K562 (cell line): ENCODE measurements at regions not wholly inside any gene's neighbourhood (a gene's known extent, or its start where the extent isn't known, plus 50 kb on each side); places are given as distances from the start of the nearest gene placed in this dataset.

ENCODE experiments used
- ARID2 ChIP-seq: fragments of 450-650 bp; IDR thresholded peaks from 2 replicates; pipeline ENCODE4 v1.6.1; 2017; ENCODE audit warnings: antibody characterized with exemption, mild to moderate bottlenecking
- GATAD2B ChIP-seq: fragments of 450-650 bp; IDR thresholded peaks from 2 replicates; pipeline ENCODE4 v1.6.1; 2017; ENCODE audit warnings: mild to moderate bottlenecking, borderline replicate concordance
- HEY1 ChIP-seq: fragments of 250-450 bp; sonication (Bioruptor Pico); IDR thresholded peaks from 2 replicates; pipeline ENCODE4 v1.5.0; 2020; ENCODE audit warnings: mild to moderate bottlenecking, moderate library complexity, borderline replicate concordance
- PML ChIP-seq: IDR thresholded peaks from 2 replicates; pipeline ENCODE4 v1.6.1; 2012; ENCODE audit warnings: low read length, inconsistent platforms
- STAG1 ChIP-seq: sonication (generic); formaldehyde crosslinking; IDR thresholded peaks from 2 replicates; pipeline ENCODE4 v1.5.0; 2020; ENCODE audit warnings: missing genetic modification reagents, borderline replicate concordance
- TBL1XR1 ChIP-seq, 2 experiments: IDR thresholded peaks; 2 replicates each; pipeline ENCODE4 v1.6.1; 2012; ENCODE audit warnings: improper control_type of control experiment in 2 of 2, low read length in 2 of 2, mild to moderate bottlenecking in 1 of 2
- ZKSCAN1 ChIP-seq: fragments of 150-350 bp; IDR thresholded peaks from 2 replicates; pipeline ENCODE4 v1.6.1; 2016; ENCODE audit warnings: low read depth, low read length
- ZNF24 ChIP-seq: fragments of 450-650 bp; IDR thresholded peaks from 2 replicates; pipeline ENCODE4 v1.6.1; 2016
- TF ChIP-seq, protein P1 (sequence below): IDR thresholded peaks from 3 replicates; pipeline ENCODE4 v1.6.1; 2011; ENCODE audit warnings: borderline replicate concordance, mild to moderate bottlenecking; ENCODE audit not compliant: insufficient read length, insufficient read depth
- TF ChIP-seq, protein P2 (sequence below): sonication (generic); formaldehyde crosslinking; IDR thresholded peaks from 2 replicates; pipeline ENCODE4 v1.8.1; 2023; ENCODE audit warnings: missing genetic modification reagents, mild to moderate bottlenecking, borderline replicate concordance

DNA sequence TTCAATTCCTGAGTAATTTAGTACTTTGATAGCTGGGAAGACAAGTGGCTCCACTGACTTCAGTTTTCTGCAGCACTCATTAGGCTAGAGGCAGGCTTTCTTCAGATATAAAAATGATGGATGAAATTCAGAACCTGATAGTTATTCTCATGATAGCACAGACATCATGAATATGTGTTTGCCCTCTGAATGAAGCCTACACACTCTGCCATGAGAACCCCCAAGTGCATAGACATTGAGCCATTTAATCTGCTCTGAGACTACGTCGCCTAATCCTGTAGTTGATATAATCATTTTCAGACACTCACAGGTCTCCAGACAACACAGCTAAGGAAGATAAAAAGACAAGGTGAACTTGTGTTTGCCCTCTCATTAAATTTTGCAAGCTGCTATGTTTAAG lies 566.1 kb downstream of the AMY1C start:
- TF ChIP-seq ZKSCAN1 = no peak
- TF ChIP-seq, protein P1, sequence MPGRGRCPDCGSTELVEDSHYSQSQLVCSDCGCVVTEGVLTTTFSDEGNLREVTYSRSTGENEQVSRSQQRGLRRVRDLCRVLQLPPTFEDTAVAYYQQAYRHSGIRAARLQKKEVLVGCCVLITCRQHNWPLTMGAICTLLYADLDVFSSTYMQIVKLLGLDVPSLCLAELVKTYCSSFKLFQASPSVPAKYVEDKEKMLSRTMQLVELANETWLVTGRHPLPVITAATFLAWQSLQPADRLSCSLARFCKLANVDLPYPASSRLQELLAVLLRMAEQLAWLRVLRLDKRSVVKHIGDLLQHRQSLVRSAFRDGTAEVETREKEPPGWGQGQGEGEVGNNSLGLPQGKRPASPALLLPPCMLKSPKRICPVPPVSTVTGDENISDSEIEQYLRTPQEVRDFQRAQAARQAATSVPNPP = no peak
- TF ChIP-seq PML = no peak
- no peak for TF ChIP-seq HEY1 (CRISPR knock-in tag)
- TF ChIP-seq, protein P2, sequence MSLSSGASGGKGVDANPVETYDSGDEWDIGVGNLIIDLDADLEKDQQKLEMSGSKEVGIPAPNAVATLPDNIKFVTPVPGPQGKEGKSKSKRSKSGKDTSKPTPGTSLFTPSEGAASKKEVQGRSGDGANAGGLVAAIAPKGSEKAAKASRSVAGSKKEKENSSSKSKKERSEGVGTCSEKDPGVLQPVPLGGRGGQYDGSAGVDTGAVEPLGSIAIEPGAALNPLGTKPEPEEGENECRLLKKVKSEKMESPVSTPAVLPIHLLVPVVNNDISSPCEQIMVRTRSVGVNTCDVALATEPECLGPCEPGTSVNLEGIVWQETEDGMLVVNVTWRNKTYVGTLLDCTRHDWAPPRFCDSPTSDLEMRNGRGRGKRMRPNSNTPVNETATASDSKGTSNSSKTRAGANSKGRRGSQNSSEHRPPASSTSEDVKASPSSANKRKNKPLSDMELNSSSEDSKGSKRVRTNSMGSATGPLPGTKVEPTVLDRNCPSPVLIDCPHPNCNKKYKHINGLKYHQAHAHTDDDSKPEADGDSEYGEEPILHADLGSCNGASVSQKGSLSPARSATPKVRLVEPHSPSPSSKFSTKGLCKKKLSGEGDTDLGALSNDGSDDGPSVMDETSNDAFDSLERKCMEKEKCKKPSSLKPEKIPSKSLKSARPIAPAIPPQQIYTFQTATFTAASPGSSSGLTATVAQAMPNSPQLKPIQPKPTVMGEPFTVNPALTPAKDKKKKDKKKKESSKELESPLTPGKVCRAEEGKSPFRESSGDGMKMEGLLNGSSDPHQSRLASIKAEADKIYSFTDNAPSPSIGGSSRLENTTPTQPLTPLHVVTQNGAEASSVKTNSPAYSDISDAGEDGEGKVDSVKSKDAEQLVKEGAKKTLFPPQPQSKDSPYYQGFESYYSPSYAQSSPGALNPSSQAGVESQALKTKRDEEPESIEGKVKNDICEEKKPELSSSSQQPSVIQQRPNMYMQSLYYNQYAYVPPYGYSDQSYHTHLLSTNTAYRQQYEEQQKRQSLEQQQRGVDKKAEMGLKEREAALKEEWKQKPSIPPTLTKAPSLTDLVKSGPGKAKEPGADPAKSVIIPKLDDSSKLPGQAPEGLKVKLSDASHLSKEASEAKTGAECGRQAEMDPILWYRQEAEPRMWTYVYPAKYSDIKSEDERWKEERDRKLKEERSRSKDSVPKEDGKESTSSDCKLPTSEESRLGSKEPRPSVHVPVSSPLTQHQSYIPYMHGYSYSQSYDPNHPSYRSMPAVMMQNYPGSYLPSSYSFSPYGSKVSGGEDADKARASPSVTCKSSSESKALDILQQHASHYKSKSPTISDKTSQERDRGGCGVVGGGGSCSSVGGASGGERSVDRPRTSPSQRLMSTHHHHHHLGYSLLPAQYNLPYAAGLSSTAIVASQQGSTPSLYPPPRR (CRISPR knock-in tag) = no peak
- TF ChIP-seq GATAD2B = no peak
- no peak for TF ChIP-seq STAG1 (CRISPR knock-in tag)
- TF ChIP-seq ZNF24 = no peak
- TF ChIP-seq ARID2 = no peak
- TF ChIP-seq TBL1XR1 (IDR thresholded peaks at IDR 0.05; ENCODE audit: low read length in 2 of 2) = no peak
